H1 (cell line): ENCODE measurements at regions not wholly inside any gene's neighbourhood (a gene's known extent, or its start where the extent isn't known, plus 50 kb on each side); places are given as distances from the start of the nearest gene placed in this dataset.

Source experiments
- CTCF ChIA-PET: fragments of 300-600 bp; sonication (Branson Sonifier 250); formaldehyde crosslinking; loops from one replicate; lab custom pipeline; 2021; ENCODE audit not compliant: partially characterized antibody; lab: Charles Lee
- POLR2A ChIA-PET: fragments of 300-600 bp; sonication (Branson Sonifier 250); formaldehyde crosslinking; loops from one replicate; lab custom pipeline; 2021; ENCODE audit warnings: inconsistent platforms; ENCODE audit not compliant: partially characterized antibody; lab: Charles Lee
- DNase-seq, 2 experiments: peaks; one replicate each; pipeline versions ENCODE4 v3.0.0 to v3.0.0-alpha.2; 2010 to 2022; ENCODE audit warnings: low spot score in 2 of 2, low read depth in 1 of 2, mixed read lengths in 1 of 2
- FAIRE-seq: peaks from 2 replicates; lab custom pipeline; 2011; peaks lifted over from hg19 to GRCh38; lab: Jason Lieb, UNC
- H2AFZ ChIP-seq: 2 replicates; pipeline ENCODE4 v1.8.1; 2012; ENCODE audit warnings: low read length, inconsistent platforms
- H2AK5ac ChIP-seq: 2 replicates; pipeline ENCODE4 v1.6.1; 2013; ENCODE audit warnings: low read depth, low read length
- H2BK120ac ChIP-seq: replicated peaks from 2 replicates; pipeline ENCODE3; 2013; ENCODE audit warnings: low read depth, low read length, inconsistent platforms
- H2BK12ac ChIP-seq: 2 replicates; pipeline ENCODE4 v1.6.1; 2013; ENCODE audit warnings: low read depth, low read length
- H2BK15ac ChIP-seq: 2 replicates; pipeline ENCODE4 v1.6.1; 2013; ENCODE audit warnings: low read length
- H2BK20ac ChIP-seq: 2 replicates; pipeline ENCODE4 v1.6.1; 2013; ENCODE audit warnings: low read length
- H2BK5ac ChIP-seq: 2 replicates; pipeline ENCODE4 v1.6.1; 2013; ENCODE audit warnings: low read depth, low read length
- H3K14ac ChIP-seq: 2 replicates; pipeline ENCODE4 v1.6.1; 2013; ENCODE audit warnings: inconsistent platforms; ENCODE audit not compliant: insufficient read length
- H3K18ac ChIP-seq: 2 replicates; pipeline ENCODE4 v1.6.1; 2013; ENCODE audit warnings: low read length; ENCODE audit errors: extremely low read depth
- H3K23ac ChIP-seq: 2 replicates; pipeline ENCODE4 v1.6.1; 2013; ENCODE audit warnings: inconsistent platforms; ENCODE audit not compliant: insufficient read length
- H3K23me2 ChIP-seq: 2 replicates; pipeline ENCODE4 v1.6.1; 2013; ENCODE audit warnings: low read depth, low read length
- H3K27ac ChIP-seq: 2 replicates; pipeline ENCODE4 v1.6.1; 2011; ENCODE audit warnings: low read depth, low read length, inconsistent platforms
- H3K27me3 ChIP-seq, 4 experiments: replicated peaks in 1 of 4; 1 replicate in 1 of 4; 2 replicates in 3 of 4; pipeline versions ENCODE4 v1.6.1 to v1.8.1; 2011 to 2013; ENCODE audit warnings: low read length in 3 of 4, mild to moderate bottlenecking in 3 of 4, inconsistent platforms in 2 of 4, mixed read lengths in 2 of 4, moderate library complexity in 1 of 4; ENCODE audit not compliant: control insufficient read depth in 3 of 4, insufficient read depth in 3 of 4; ENCODE audit errors: extremely low read depth in 1 of 4
- H3K36me3 ChIP-seq, 4 experiments: 2 replicates each; pipeline versions ENCODE4 v1.6.1 to v1.8.1; 2011 to 2013; ENCODE audit warnings: mild to moderate bottlenecking in 4 of 4, low read length in 3 of 4, moderate library complexity in 2 of 4, control low read depth in 1 of 4, inconsistent platforms in 1 of 4; ENCODE audit not compliant: insufficient read depth in 4 of 4, control insufficient read depth in 2 of 4
- H3K4ac ChIP-seq: replicated peaks from 2 replicates; pipeline ENCODE3; 2013; ENCODE audit warnings: low read length, low read depth, mixed read lengths, inconsistent platforms; ENCODE audit not compliant: insufficient read length
- H3K4me1 ChIP-seq, 4 experiments: replicated peaks in 1 of 4; 1 replicate in 1 of 4; 2 replicates in 3 of 4; pipeline versions ENCODE4 v1.6.1 to v1.8.1; 2011 to 2013; ENCODE audit warnings: low read length in 3 of 4, inconsistent platforms in 2 of 4, mixed read lengths in 1 of 4; ENCODE audit not compliant: insufficient read depth in 4 of 4, control insufficient read depth in 3 of 4
- H3K4me2 ChIP-seq, 2 experiments: 2 replicates each; pipeline versions ENCODE4 v1.6.1 to v1.8.1; 2011 to 2013; ENCODE audit warnings: low read depth in 2 of 2, low read length in 2 of 2, control low read depth in 1 of 2, inconsistent platforms in 1 of 2, mild to moderate bottlenecking in 1 of 2; ENCODE audit not compliant: insufficient read depth in 1 of 2
- H3K4me3 ChIP-seq, 4 experiments: fragments of 200-600, 300-600 bp in 1 of 4; sonication (generic), shearing (Covaris generic), sonication (Bioruptor Twin) in 1 of 4; 2 replicates each; pipeline versions ENCODE4 v1.5.1 to v1.8.1; 2011 to 2016; ENCODE audit warnings: low read length in 4 of 4, low read depth in 3 of 4, control low read depth in 2 of 4, inconsistent platforms in 2 of 4, mild to moderate bottlenecking in 2 of 4, mixed read lengths in 1 of 4, moderate library complexity in 1 of 4; ENCODE audit not compliant: insufficient read depth in 2 of 4; ENCODE audit errors: extremely low read depth in 1 of 4
- H3K56ac ChIP-seq: replicated peaks from 2 replicates; pipeline ENCODE3; 2013; ENCODE audit warnings: low read depth, mild to moderate bottlenecking, mixed read lengths, low read length, inconsistent platforms; ENCODE audit not compliant: insufficient read length
- H3K79me1 ChIP-seq: 2 replicates; pipeline ENCODE4 v1.6.1; 2013; ENCODE audit warnings: low read depth, low read length, control low read depth
- H3K79me2 ChIP-seq, 2 experiments: 2 replicates each; pipeline versions ENCODE4 v1.6.1 to v1.8.1; 2012 to 2013; ENCODE audit warnings: low read length in 2 of 2, mild to moderate bottlenecking in 2 of 2, inconsistent platforms in 1 of 2; ENCODE audit not compliant: insufficient read depth in 2 of 2, control insufficient read depth in 1 of 2
- H3K9ac ChIP-seq, 4 experiments: replicated peaks in 1 of 4; 1 replicate in 1 of 4; 2 replicates in 3 of 4; pipeline versions ENCODE4 v1.6.1 to v1.8.1; 2011 to 2013; ENCODE audit warnings: low read depth in 3 of 4, low read length in 3 of 4, control low read depth in 2 of 4, mild to moderate bottlenecking in 2 of 4, moderate library complexity in 2 of 4, inconsistent platforms in 1 of 4; ENCODE audit errors: extremely low read depth in 1 of 4
- H3K9me3 ChIP-seq, 2 experiments: 2 replicates each; pipeline versions ENCODE4 v1.6.1 to v1.8.1; 2012 to 2013; ENCODE audit warnings: mild to moderate bottlenecking in 2 of 2, moderate library complexity in 2 of 2, control low read depth in 1 of 2, inconsistent platforms in 1 of 2, low read depth in 1 of 2, low read length in 1 of 2, mixed read lengths in 1 of 2; ENCODE audit not compliant: insufficient read depth in 2 of 2
- H4K20me1 ChIP-seq, 2 experiments: replicated peaks in 1 of 2; 2 replicates each; pipeline versions ENCODE3 to v1.8.1; 2011 to 2013; ENCODE audit warnings: inconsistent platforms in 2 of 2, low read length in 2 of 2, mild to moderate bottlenecking in 1 of 2; ENCODE audit not compliant: insufficient read depth in 2 of 2, control insufficient read depth in 1 of 2
- H4K5ac ChIP-seq: 2 replicates; pipeline ENCODE4 v1.6.1; 2013; ENCODE audit warnings: low read length, low read depth, mixed read lengths, inconsistent platforms; ENCODE audit not compliant: insufficient read length
- H4K8ac ChIP-seq: 2 replicates; pipeline ENCODE4 v1.8.0; 2013; ENCODE audit warnings: mild to moderate bottlenecking, moderate library complexity, low read length, inconsistent platforms; ENCODE audit not compliant: insufficient read depth; ENCODE audit errors: extremely low read depth
- H4K91ac ChIP-seq: replicated peaks from 2 replicates; pipeline ENCODE3; 2013; ENCODE audit warnings: low read length, mixed read lengths, inconsistent platforms; ENCODE audit not compliant: insufficient read length
- EGR1 ChIP-seq: IDR thresholded peaks from 2 replicates; pipeline ENCODE4 v1.6.1; 2011; ENCODE audit warnings: low read depth, low read length, borderline replicate concordance
- EZH2 ChIP-seq: fragments of 200-600 bp; sonication (generic); IDR thresholded peaks from 2 replicates; pipeline ENCODE4 v1.7.1; 2012; ENCODE audit warnings: low read depth, mild to moderate bottlenecking, moderate library complexity, low read length, inconsistent platforms; ENCODE audit not compliant: severe bottlenecking
- SP1 ChIP-seq: IDR thresholded peaks from 2 replicates; pipeline ENCODE4 v1.6.1; 2011; ENCODE audit warnings: low read depth, low read length
- SRF ChIP-seq: IDR thresholded peaks from 2 replicates; pipeline ENCODE4 v1.6.1; 2011; ENCODE audit warnings: mild to moderate bottlenecking, low read depth, low read length, moderate library complexity
- YY1 ChIP-seq: IDR thresholded peaks from 2 replicates; pipeline ENCODE4 v1.6.1; 2011; ENCODE audit warnings: low read depth, mild to moderate bottlenecking, low read length
- WGBS, 2 experiments: shearing (Covaris generic) in 1 of 2; methylation state at CpG; one replicate each; pipeline versions ENCODE4 v1.1.6 to v1.1.7; 2013 to 2015; ENCODE audit warnings: low lambda C conversion rate in 2 of 2, mixed read lengths in 2 of 2, inconsistent platforms in 1 of 2, low coverage in 1 of 2, missing lambda C conversion rate in 1 of 2; ENCODE audit not compliant: insufficient replicate concordance in 2 of 2, insufficient coverage in 1 of 2, insufficient read length in 1 of 2; ENCODE audit errors: extremely low coverage in 1 of 2, missing lambda C conversion rate in 1 of 2; 5-methylcytosine and 5-hydroxymethylcytosine counted together
- TF ChIP-seq, protein P1 (sequence below): IDR thresholded peaks from 2 replicates; pipeline ENCODE4 v1.6.1; 2012; ENCODE audit warnings: inconsistent platforms

GRCh38 chr13:24091080-24091479, 69.4 kb upstream of the SPATA13 start:
- Histone ChIP-seq H2BK15ac (no peak overlapping the region; the same call in 1 of the 2 replicates), H3K14ac (no peak overlapping the region), H3K79me1 (no peaks in the 10 kb centered on the region), H3K4me3 (no peak overlapping the region), H2AK5ac (no peak overlapping the region), H2AFZ (no peak overlapping the region), H3K4me1 (no peaks in the 10 kb centered on the region), H3K56ac (no peak overlapping the region), H3K18ac (no peak overlapping the region), H3K4me2 (no peak overlapping the region), H3K4ac (no peak overlapping the region), H3K23me2 (no peaks in the 10 kb centered on the region), H3K79me2 (no peaks in the 10 kb centered on the region), H2BK12ac (no peak overlapping the region), H4K91ac (no peak overlapping the region), H3K9ac (no peak overlapping the region), H2BK5ac (no peak overlapping the region), H2BK20ac (0 out of 2 replicates have a peak overlapping the region, but pooled peaks have one; percentile 34), H4K20me1 (no peaks in the 10 kb centered on the region), H3K27me3 (no peaks in the 10 kb centered on the region), H4K8ac (no peak overlapping the region), H3K23ac (no peak overlapping the region), H4K5ac (no peak overlapping the region), H2BK120ac (no peak overlapping the region), H3K36me3 (no peaks in the 10 kb centered on the region), H3K9me3 (no peaks in the 10 kb centered on the region), H3K27ac (no peak overlapping the region)
- WGBS, 2 experiments = 92% methylated on average over 4 of the region's 4 CpGs; no CpG with 5 or more reads in 1 of the 2 experiments
- POLR2A ChIA-PET = no interaction called here
- DNase-seq = no peak
- CTCF ChIA-PET = interaction anchor here (0.9 to 1.8 kb wide), 6 partner anchors 8 to 137 kb away, joined by 3 to 5 read pairs (median 3); no protein-coding TSS in a partner anchor
- no peak for FAIRE-seq
- no peak for TF ChIP-seq SP1
- no peak for TF ChIP-seq SRF
- no peak for TF ChIP-seq YY1
- TF ChIP-seq, protein P1, sequence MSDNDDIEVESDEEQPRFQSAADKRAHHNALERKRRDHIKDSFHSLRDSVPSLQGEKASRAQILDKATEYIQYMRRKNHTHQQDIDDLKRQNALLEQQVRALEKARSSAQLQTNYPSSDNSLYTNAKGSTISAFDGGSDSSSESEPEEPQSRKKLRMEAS = no peak
- no peak for TF ChIP-seq EGR1
- TF ChIP-seq EZH2 = no peak
